Hippocampal formation (tissue), 2 donors: ENCODE measurements at regions not wholly inside any gene's neighbourhood (a gene's known extent, or its start where the extent isn't known, plus 50 kb on each side); places are given as distances from the start of the nearest gene placed in this dataset.
"Not testable (repeated sequence)": the region's sequence is repeated elsewhere in the genome, so short reads cannot be mapped to it uniquely, and the experiment has no call there.

ENCODE experiments used
- DNase-seq, 2 donors: peaks; one replicate each; lab custom pipeline; 2025; lab: John Stamatoyannopoulos, UW

GRCh38 chr17:45646288-45646988 is 137.7 kb upstream of the CRHR1 start:
- no peak for DNase-seq

- DNase-seq, result no peak
These were observed 135.5 kb upstream of the CRHR1 start for GRCh38 chr17:45648642-45649041.

GRCh38 chr17:45649796-45650195 is 134.3 kb upstream of the CRHR1 start:
- no peak for DNase-seq

- no peak for DNase-seq
These were observed 133.6 kb upstream of the CRHR1 start for GRCh38 chr17:45650561-45650960.

GRCh38 chr17:45651145-45651709 is 132.9 kb upstream of the CRHR1 start:
- no peak for DNase-seq

GRCh38 chr17:45653616-45654015 is 130.5 kb upstream of the CRHR1 start:
- no peak for DNase-seq

- DNase-seq, result no peak
These were observed 127.5 kb upstream of the CRHR1 start for GRCh38 chr17:45656527-45657181.

- no peak for DNase-seq
These were observed 123.6 kb upstream of the CRHR1 start for GRCh38 chr17:45660474-45660873.

- no peak for DNase-seq
These were observed 121.7 kb upstream of the CRHR1 start for GRCh38 chr17:45662432-45662831.

- DNase-seq, result no peak
These were observed 120.3 kb upstream of the CRHR1 start for GRCh38 chr17:45663772-45664171.

GRCh38 chr17:45664921-45665320 is 119.2 kb upstream of the CRHR1 start:
- DNase-seq, result no peak

- DNase-seq, result no peak
These were observed 118.0 kb upstream of the CRHR1 start for GRCh38 chr17:45666046-45666600.

- DNase-seq, result no peak
These were observed 117.5 kb upstream of the CRHR1 start for GRCh38 chr17:45666641-45667040.

- no peak for DNase-seq
These were observed 116.4 kb upstream of the CRHR1 start for GRCh38 chr17:45667591-45668171.

- no peak for DNase-seq
These were observed 115.8 kb upstream of the CRHR1 start for GRCh38 chr17:45668316-45668715.

- no peak for DNase-seq
These were observed 111.8 kb upstream of the CRHR1 start for GRCh38 chr17:45672301-45672700.

- no peak for DNase-seq
These were observed 111.3 kb upstream of the CRHR1 start for GRCh38 chr17:45672792-45673191.

GRCh38 chr17:45673759-45674158 is 110.4 kb upstream of the CRHR1 start:
- DNase-seq, result not testable (repeated sequence)

- no peak for DNase-seq
These were observed 109.1 kb upstream of the CRHR1 start for GRCh38 chr17:45675012-45675411.

GRCh38 chr17:45675892-45676291 is 108.2 kb upstream of the CRHR1 start:
- DNase-seq, result no peak

- DNase-seq, result no peak
These were observed 107.4 kb upstream of the CRHR1 start for GRCh38 chr17:45676695-45677094.

GRCh38 chr17:45677770-45678169 is 106.3 kb upstream of the CRHR1 start:
- DNase-seq, result no peak

- DNase-seq, result no peak
These were observed 104.7 kb upstream of the CRHR1 start for GRCh38 chr17:45679426-45679825.
